Epithelial cell of proximal tubule (primary cell): ENCODE measurements at regions not wholly inside any gene's neighbourhood (a gene's known extent, or its start where the extent isn't known, plus 50 kb on each side); places are given as distances from the start of the nearest gene placed in this dataset.

Source experiments
- DNase-seq: peaks from one replicate; pipeline ENCODE4 v3.0.0-alpha.2; 2011; ENCODE audit warnings: low read depth
- H3K4me3 ChIP-seq: 2 replicates; pipeline ENCODE4 v1.5.1; 2011; ENCODE audit warnings: low read depth, mild to moderate bottlenecking, low read length
- TF ChIP-seq, protein P1 (sequence below): conservative IDR thresholded peaks from 2 replicates; pipeline ENCODE4 v1.5.1; 2012; ENCODE audit warnings: low read depth, mild to moderate bottlenecking, low read length

GRCh38 chr9:99351647-99352046 lies 129.6 kb downstream of the SEC61B start:
- TF ChIP-seq, protein P1, sequence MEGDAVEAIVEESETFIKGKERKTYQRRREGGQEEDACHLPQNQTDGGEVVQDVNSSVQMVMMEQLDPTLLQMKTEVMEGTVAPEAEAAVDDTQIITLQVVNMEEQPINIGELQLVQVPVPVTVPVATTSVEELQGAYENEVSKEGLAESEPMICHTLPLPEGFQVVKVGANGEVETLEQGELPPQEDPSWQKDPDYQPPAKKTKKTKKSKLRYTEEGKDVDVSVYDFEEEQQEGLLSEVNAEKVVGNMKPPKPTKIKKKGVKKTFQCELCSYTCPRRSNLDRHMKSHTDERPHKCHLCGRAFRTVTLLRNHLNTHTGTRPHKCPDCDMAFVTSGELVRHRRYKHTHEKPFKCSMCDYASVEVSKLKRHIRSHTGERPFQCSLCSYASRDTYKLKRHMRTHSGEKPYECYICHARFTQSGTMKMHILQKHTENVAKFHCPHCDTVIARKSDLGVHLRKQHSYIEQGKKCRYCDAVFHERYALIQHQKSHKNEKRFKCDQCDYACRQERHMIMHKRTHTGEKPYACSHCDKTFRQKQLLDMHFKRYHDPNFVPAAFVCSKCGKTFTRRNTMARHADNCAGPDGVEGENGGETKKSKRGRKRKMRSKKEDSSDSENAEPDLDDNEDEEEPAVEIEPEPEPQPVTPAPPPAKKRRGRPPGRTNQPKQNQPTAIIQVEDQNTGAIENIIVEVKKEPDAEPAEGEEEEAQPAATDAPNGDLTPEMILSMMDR: peak; percentile 10
- no peak for DNase-seq
- H3K4me3 ChIP-seq: no peak overlapping the region

GRCh38 chr9:99352826-99353225 lies 130.7 kb downstream of the SEC61B start:
- no peak for DNase-seq
- H3K4me3 ChIP-seq: no peak overlapping the region
- TF ChIP-seq, protein P1: no peak

- TF ChIP-seq, protein P1: no peak
- DNase-seq: no peak
- no peak overlapping the region for H3K4me3 ChIP-seq
Observed at GRCh38 chr9:99353408-99353807, 131.3 kb downstream of the SEC61B start.

- TF ChIP-seq, protein P1: no peak
Observed at GRCh38 chr9:99354104-99354503, 132.0 kb downstream of the SEC61B start.

DNA sequence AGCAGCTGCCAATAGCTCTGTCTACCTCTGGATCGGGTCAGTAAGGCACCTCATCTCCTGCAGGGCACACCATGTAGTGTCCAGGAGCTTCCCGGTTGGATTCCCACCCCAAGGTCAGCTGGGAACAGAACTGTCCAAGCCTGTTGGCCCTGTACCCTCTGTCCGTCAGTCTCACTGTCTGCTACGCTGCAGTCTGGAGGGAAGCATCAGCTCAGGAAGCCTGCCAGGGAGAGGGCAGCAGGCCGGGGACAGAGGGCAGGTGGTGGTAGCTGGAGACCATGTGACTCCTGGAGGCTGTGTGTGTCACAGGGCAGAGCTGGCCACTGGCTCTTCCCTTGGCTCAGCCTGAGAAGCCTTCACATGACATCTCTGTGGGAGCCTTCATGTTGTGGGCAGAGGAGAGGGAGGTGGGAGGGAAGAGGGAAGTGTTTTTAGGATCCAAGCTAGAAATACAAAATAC lies 134.5 kb downstream of the SEC61B start:
- TF ChIP-seq, protein P1: no peak
- DNase-seq: no peak
- no peak overlapping the region for H3K4me3 ChIP-seq

More at GRCh38 chr9:99354104-99354503, 132.0 kb downstream of the SEC61B start:
- DNase-seq: no peak
- H3K4me3 ChIP-seq: no peak overlapping the region

DNA sequence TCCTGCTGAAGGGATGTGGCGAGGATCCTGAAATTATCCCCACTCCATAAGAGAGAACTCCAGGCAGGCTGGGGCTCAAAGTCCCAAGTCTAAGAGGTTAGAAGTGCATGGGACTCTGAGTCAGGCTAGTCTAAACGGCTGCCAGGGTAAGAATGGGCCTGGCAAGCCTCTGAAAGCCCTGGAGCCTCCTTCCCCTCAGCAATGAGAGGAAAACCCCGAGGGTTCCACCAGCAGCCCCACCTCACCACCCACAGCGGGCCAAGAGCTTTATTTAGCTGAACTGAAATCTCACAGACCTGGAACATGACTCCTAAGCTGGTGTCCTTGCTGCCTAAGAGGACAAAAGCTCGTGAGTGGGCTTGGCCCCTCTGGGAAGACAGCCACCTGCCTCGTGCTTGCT lies 135.5 kb downstream of the SEC61B start:
- no peak overlapping the region for H3K4me3 ChIP-seq
- peak; percentile 25 for DNase-seq
- TF ChIP-seq, protein P1: no peak

- H3K4me3 ChIP-seq: no peak overlapping the region
- TF ChIP-seq, protein P1: no peak
- no peak for DNase-seq
Observed at GRCh38 chr9:99358668-99359067, 136.6 kb downstream of the SEC61B start.
